HG02798 (cell line): ENCODE measurements at regions not wholly inside any gene's neighbourhood (a gene's known extent, or its start where the extent isn't known, plus 50 kb on each side); places are given as distances from the start of the nearest gene placed in this dataset.

Experiments
- ATAC-seq: cut with Tn5 transposase; IDR thresholded peaks from one replicate; pipeline ENCODE4 v1.9.1; 2021; ENCODE audit warnings: mild to moderate bottlenecking; ENCODE audit not compliant: unreplicated experiment, poor library complexity

DNA sequence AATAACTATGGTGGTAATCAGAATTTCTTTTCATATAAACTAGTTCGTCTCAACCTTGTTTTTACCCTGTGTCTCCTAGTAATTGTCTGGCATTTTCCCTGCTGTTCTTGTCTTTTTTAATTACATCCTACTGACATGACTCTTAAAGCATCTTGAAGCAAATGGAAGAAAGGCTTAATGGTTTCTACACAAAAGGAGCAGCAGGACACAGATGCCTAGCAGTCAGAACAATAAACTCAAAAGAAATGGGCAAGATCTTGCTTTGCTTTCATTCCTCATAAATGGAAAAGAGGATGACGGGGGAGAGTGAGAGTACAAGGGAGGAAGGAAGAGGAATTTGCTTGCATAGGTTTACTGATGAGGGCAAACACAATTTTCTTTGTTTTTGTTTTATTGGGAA, 293.2 kb upstream of the EMCN start:
- ATAC-seq = no peak

DNA sequence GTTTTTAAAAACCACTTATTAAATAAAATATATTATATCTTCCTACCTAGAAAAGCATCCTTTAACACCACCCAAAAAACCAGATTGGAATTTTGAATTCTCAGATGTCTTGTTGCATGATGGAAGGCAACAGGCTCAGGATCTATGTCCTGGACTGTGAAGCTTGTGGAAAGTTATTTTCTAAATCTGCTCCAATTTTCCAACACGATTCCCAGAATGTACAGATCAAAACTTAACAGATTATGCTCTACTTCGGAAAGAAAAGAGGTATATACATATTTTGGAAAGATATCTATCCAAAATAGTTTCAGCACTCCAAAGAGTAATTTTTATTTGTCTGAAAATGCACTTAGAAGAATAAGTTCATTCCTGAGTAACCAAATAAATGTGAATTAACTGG, 291.7 kb upstream of the EMCN start:
- no peak for ATAC-seq

DNA sequence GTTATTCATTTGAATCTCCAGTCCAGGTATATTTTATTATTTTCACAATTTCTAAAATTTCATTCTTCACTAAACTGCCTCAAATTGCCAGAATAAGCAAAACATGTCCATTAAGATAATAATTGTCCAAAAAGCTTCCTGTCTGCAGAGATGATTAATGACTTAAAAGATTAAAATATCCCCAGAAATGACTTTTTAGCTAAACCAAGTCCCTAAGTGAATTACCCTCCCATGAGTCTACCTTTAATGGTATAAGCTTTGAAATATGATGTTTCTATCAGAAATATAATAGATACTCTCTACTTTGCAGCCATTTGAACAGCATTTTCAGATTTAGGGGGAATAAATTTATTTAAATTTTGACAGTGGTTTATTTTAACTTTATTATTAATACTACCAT, 289.2 kb upstream of the EMCN start:
- ATAC-seq = no peak

DNA sequence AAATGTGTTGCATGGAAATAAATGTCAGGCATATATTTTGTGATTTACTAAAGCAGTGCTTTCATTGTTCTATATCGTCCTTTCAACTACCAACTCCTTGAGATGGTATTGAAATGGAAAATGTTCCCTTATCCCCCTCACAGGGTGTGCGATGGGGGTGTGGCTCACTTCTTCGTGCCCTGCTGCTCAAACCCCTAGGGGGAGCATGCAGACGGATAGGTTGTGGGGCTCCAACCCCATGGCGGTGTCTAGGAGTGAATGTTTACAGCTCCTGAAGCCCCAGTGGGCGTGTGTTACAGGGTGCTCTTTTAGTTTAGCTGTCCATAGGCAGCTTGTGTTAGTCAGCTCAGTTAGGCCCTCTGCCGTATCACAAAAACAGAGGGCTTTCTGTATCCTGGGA, 287.7 kb upstream of the EMCN start:
- no peak for ATAC-seq

DNA sequence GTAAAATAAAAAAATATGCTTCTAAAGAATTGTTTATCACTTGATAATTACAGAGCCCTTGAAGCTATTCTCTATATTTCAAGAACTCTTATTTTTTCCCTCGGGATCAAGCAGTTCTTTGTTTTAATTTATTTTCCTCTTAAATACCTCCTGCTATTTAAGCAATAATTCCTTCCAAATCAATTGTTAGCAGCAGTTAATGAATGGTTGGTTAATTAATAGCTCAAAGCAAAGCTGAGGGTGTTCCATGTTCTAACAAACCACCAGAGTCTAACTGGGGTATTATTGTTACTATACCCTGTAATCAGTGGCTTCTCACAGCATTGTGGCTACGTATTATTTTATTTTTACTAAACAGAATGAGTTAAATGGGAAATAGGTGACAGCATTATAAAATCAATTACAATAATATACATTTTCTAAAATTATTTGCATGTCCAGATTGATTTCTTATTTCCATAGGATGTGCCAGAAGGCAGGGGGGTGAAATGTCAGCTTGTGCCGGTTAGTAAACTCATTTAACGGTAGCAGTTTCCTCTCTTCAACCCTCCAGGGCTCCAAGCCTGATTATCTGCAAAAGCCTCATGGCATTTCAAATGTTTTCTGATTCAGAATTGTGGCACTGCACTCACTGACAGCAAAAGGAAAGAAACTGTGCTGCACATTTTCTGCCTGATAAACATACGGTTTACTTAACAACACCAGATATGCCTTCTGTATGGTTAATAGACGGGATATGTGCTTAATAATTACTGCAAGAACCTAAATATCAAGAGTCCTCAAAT, 286.9 kb upstream of the EMCN start:
- ATAC-seq = no peak

DNA sequence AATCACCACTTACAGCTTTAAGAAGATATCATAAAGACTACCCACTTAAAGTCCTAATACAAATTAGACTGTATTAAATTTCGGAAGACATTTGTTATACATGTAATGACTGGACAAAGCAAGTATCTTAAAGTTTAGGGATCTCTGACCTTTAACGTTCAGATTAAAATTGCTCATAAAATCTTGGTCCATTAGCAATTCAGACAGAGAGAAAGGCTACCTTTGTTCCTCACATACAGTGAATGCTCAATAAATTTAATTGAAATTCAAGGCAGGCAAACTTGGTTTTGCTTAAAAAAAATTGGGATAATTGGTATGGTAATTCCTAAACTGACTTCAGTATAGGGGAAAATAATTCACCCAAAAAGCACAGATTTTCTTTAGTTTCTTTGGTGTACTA, 285.9 kb upstream of the EMCN start:
- ATAC-seq = no peak

DNA sequence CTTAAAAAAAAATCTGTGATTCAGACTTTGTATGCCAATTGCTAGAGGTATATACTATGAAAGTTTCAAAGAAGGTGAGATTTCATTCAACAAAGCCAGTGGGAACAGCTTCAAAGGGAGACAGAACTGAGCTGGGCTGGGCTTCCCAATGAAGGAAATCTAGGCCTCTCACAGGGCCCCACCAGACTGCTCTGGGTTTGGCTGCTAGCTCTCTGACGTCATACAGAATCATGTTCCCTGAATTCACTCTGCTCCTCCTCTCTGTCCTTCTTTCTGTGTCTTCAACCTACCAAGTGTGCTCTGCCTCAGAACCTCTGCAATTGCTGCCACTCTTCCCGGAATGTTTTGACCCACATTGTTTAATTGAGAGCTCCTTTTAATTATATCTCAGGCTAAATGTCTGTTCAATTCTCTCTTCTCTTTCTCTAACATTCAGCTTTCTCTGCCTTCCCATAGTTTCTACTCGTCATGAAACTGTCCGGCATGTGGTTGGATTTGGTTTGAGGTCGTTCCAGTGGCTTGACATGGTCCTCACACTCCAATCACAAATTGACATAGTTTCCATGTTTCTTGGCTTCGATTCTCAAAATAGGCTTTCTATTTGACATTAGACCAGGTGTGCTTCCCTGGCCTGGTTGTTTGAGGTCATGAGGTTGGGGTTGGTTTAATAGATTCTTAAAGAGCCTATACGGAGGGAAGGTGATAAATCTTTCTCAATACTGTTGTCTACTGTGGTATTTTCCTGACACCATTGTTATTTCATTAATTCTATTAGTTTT, 282.1 kb upstream of the EMCN start:
- ATAC-seq = no peak

DNA sequence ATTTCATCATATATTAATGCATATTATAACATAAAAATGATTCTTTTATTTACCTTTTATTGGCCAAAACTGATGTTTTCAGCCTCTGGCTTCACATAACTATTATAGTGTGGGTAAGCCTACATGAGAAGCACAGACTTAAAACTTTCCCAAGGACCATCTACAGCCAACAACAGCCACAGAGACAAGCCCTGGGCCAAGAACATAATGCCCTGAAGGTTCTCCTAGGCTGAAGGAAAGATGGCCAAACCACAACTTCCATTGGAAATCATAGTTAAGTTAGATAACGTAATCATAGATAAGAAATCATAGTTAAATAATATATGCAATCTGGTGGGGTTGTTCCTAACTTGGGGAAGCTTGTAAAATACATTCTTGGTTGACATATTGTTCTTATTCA, 280.0 kb upstream of the EMCN start:
- ATAC-seq = no peak

DNA sequence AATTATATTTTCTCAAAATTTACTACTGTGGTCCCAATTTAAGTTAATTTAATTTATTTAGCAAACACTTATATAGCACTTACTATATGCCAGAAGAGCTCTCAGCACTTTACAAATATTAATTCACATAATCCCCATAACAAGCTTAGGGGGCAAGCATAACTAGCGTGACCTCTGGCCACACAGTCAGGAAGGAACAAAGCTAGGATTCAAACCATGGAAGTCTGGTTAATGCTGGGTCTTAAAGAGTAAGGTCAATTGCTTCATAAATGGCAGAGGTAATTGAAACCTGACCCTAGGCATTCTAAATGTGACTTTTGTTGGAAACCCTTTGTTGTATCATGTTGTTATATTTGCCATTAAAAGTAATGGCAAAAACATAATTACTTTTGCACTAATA, 279.5 kb upstream of the EMCN start:
- ATAC-seq = no peak

DNA sequence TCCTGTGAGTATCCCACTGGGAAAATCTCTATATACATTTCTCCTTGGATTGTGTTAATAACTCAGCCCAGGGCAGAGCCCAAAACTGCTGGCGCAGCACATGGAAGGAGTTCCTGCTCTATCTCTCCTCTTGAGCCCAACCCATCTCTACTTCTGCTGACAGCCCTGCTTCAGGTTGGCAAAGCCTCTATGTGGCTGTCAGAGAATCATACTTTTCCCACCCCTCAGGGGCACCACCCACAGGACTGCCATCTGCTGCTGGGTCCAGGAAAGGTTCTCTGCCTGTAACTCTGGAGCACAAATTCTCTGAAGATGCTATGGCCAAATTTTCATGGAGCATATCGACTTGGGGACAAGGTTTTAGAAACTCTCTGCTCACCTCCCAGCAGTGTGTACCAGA, 278.5 kb upstream of the EMCN start:
- no peak for ATAC-seq

DNA sequence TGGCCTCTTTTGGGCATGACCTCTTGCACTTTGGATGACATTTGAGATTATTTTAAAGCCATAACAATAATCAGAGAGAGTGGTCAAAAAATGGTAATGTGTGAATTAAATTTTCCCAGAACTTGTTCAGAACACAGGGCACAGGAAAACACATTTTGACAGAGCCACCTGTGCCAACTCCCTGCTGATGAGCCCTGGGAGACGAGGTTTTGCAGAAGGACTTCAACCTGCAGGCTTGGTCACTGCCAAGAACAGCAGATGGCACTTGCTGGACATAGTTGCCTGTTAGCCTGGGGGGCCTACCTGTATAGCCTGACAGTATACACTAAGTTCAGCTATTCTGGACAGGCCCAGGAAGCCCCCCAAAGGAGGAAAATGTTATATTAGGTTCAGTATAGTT, 277.8 kb upstream of the EMCN start:
- no peak for ATAC-seq

DNA sequence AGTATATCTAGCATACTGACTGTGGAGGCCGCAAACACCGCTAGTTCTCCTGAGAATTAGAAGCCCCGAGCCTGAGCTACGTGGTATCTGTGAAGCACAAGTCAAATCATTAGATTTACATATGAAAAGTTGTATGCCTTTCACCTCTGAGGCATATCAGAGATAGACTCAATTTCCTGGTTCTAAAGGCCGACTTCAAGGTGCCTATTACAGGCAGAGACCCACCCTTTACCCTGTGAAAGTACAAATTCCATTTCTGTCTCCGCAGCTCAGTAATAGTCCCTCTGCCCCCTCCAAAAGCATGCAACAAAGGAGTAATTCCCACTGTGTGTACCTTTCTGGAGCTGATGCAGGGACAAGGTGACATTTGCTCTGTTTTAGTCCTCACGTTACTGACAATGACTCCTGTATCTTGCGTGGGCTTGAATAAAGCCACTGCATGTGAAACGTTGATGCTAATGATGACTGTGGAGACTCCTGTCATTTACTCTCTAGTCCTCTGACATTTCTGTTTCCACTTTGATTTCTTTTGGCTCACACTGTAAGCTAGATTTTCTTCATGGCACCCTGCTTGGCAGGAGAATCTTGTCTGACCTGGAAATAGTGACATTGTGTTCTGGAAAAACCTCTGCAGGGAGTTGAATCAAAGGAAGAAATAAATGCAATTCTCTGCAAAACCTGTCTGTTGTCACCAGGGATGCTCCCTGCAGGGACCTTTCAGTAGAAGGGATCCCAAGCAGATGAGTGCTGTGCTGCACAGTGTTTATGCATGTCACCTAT, 273.2 kb upstream of the EMCN start:
- ATAC-seq = no peak

DNA sequence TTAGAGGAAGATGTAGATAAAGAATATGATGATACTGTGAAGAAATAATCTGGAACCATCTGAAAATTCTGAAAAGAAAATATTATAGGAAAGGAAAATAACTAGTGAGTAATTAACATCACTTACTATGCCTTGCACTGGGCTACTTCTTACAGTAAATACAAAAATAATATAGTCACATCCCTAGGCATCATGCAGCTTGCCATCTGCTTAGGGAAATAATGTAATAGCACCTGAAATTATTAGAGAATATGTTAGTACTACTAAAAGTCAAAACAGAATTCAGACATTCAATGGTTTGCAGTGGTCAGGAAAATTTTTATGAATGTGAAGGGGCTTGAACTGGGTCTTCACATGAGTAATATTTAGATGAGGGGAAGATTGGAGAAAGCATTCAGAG, 272.2 kb upstream of the EMCN start:
- ATAC-seq = no peak

DNA sequence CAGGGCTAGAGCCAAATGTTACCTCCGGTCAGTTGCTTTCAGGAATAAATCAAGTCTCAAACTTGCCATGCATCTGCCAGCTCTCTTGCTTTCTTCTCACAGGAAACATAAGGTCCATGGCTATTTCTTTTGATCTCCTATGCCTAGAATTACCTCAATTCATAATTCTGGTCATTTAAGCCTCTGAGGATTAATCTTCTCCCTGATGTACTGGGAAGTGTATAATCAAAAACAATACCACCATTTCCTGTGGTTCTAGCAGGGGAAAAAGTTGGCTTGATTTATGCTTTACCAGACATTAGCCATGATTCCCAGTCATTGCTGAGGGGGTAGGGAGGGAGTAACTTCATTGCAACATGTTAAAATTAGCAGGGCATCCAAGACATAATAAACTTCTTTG, 268.7 kb upstream of the EMCN start:
- ATAC-seq = no peak

DNA sequence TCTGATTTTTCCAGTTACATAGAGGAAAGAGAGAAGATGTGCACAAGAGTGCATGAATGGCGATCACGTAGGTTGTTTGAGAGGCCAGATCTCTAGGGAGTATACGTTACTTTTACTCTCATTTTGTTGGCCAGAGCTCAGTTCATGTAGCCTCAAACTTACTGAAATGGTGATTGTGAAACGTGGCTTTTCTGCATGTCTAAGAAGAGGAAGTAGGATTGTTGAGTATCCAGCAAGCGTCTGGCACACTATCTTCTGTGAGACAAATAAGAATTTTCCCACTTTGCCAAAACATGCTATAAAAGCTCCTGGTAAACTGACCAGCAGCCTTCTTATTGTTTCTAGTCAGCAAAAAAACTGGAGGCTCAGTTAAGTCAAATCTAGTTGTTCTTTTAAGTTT, 264.5 kb upstream of the EMCN start:
- no peak for ATAC-seq

DNA sequence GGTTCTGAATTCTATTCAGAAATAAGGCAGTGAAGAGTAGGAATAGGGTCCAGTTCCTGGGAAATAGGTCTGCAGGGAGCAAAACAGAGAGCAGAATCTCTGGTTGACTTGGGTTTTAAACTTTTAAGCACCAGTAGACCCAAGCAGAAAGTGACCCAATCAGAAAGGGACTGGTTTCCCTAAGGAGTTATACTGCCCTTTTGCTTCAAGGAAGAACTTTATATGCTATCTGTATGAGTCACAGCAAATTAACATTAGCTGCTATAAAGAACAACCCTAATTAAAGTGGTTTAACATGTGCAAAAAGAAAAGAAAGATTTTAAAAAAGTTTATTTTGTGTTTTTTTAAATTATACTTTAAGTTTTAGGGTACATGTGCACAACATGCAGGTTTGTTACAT, 263.6 kb upstream of the EMCN start:
- ATAC-seq = no peak

DNA sequence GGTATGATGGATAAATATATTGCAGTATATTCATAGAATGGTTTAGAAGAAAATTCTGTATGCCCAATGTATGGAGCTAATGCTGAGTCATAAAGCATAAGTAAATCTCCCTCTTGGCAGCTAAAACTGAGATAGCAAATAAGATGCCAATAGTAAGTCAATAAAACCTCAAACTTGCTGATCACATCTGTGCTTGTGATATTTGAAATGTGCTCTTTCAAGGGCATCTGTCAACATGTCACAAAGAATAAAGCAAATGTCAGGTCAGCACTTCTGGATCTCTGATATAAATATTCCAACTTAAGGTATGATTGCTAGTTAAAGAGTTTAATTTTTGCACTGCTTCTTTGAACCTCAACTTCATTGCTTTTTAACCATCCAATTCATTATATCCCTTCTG, 262.3 kb upstream of the EMCN start:
- ATAC-seq = no peak

DNA sequence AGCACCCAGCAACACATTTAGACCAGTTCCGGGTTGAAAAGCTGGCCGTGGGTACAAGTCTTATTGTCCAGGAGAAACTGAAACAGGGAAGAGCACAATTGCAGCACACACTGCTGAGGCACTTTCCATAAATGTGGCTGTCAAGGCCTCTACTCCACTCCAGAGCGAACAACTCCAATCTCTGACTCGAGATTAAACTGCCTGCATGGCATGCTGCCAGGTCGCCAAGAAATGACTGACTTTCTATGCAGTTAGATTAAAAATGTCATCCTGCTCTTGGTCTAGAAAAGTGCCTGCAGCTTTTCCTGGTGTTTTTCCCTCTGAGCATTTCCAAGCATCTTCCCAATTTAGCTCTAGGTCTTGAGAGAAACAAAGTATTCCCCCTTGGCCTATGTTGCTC, 260.6 kb upstream of the EMCN start:
- ATAC-seq = no peak

DNA sequence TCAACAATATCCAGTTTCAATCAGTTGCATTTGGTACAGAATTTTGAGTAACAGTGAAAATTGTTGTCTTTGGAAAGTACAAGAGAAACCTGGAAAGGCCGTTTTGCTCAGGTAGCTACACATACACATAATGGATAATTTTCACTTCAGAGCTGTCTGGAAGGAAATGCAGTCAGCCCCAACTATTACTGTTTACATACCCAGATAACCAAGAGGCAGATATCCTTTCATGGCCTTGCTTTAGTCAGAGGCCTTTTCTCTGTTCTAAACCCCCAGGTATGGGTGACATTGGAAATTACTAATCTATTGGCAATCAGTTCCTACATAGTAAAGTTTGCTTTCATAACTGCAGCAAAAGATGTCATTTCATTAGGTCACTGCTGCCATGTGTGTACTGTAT, 244.9 kb upstream of the EMCN start:
- ATAC-seq = no peak

DNA sequence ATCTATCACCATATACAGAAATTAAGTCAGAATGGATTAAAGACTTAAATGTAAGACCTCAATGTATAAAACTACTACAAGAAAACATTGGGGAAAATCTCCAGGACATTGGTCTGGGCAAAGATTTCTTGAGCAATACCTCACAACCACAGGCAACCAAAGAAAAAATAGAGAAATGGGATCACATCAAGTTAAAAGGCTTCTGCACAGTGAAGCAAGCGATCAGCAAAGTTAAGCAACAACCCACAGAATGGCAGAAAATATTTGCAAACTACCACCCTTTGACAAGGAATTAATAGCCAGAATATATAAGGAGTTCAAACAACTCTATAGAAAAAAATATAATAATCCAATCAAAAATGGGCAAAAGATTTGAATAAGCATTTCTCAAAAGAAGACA, 236.9 kb upstream of the EMCN start:
- ATAC-seq = no peak

DNA sequence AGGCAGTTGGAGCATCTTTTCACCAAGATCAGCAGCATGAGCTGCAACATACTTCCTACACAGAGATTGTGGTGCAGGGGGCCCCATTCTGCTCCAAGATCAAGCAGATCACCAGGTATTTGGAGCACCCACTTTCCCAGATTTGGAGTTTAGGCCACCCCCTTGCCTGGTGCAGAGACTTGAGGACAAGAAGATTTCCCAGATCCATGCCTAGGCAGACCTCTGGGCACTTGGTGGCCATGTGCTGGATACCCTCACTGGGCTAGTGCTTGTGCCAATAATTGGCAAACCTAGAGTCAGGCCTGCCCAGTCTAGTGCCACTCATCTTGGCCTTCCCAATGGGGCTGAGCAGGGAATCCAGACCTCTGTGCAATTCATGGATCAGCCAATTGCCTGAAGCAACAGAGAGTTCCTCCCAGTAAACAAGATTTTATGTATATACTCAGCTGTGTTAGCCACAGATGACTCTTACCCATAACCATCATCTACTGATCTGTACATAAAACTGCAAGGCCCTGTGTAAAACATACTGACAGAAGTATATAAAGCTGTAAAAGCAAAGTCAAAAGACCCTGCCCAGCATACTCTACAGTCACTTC, 228.4 kb upstream of the EMCN start:
- no peak for ATAC-seq
